B cell (primary cell): ENCODE measurements at regions not wholly inside any gene's neighbourhood (a gene's known extent, or its start where the extent isn't known, plus 50 kb on each side); places are given as distances from the start of the nearest gene placed in this dataset.

Experiments used
- EZH2 ChIP-seq: IDR thresholded peaks from 2 replicates; pipeline ENCODE4 v1.6.1; 2012; ENCODE audit warnings: borderline replicate concordance, low read depth, mild to moderate bottlenecking, moderate library complexity, low read length; ENCODE audit not compliant: insufficient read depth, poor library complexity, severe bottlenecking
- TF ChIP-seq, protein P1 (sequence below): fragments of 200-600 bp; IDR thresholded peaks from one replicate; pipeline ENCODE4 v1.8.0; 2022; ENCODE audit warnings: antibody characterized with exemption, mild to moderate bottlenecking

DNA sequence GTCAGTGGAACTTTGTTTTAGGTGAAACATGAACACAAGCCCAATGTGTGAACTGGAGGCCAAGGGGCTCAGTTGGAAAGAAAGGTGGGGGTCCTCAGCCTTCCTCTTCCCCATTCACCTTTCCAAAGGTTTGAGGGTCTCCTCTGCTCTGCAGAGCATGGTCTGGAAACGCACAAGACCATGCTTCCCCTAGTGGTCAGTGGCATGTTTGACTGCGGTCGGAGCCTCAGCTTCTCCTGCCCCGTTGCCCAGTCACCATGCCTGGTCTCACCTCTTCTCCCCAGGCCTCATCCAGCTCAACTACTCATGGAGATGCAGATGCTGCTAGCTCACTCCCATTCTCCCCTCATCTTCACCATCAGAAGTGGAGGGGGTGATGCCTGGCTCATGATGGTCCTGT is 340.3 kb downstream of the GADD45G start:
- TF ChIP-seq, protein P1, sequence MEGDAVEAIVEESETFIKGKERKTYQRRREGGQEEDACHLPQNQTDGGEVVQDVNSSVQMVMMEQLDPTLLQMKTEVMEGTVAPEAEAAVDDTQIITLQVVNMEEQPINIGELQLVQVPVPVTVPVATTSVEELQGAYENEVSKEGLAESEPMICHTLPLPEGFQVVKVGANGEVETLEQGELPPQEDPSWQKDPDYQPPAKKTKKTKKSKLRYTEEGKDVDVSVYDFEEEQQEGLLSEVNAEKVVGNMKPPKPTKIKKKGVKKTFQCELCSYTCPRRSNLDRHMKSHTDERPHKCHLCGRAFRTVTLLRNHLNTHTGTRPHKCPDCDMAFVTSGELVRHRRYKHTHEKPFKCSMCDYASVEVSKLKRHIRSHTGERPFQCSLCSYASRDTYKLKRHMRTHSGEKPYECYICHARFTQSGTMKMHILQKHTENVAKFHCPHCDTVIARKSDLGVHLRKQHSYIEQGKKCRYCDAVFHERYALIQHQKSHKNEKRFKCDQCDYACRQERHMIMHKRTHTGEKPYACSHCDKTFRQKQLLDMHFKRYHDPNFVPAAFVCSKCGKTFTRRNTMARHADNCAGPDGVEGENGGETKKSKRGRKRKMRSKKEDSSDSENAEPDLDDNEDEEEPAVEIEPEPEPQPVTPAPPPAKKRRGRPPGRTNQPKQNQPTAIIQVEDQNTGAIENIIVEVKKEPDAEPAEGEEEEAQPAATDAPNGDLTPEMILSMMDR = no peak
- TF ChIP-seq EZH2 = no peak
